PC-9 (cell line): ENCODE measurements at regions not wholly inside any gene's neighbourhood (a gene's known extent, or its start where the extent isn't known, plus 50 kb on each side); places are given as distances from the start of the nearest gene placed in this dataset.

Source experiments
- EZH2 ChIP-seq: fragments of 200-600 bp; sonication (generic); IDR thresholded peaks from 2 replicates; pipeline ENCODE4 v1.8.0; 2017; ENCODE audit warnings: antibody characterized with exemption, low read depth
- TF ChIP-seq, protein P1 (sequence below): fragments of 200-600 bp; sonication (generic); conservative IDR thresholded peaks from 2 replicates; pipeline ENCODE4 v1.6.1; 2017; ENCODE audit warnings: mixed run types, antibody characterized with exemption, mild to moderate bottlenecking, moderate library complexity

DNA sequence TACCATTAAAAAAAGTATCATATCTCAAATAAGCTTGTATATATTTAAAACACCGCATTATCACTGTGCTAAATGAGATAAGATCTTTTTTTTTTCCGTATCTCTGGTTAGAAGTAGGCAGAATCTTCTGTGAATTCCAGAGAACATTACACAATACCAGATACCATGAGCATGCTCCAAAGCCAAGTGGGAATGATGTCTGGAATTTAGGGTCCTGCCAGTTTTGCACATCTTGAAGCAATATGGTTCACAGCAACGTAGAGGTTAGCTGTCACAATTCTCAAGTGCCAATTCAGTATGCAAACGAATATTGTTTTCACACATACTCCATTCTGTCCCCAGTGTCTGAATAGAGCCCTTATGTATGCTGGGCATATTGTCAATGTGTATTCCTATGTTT, 127.5 kb upstream of the NEIL3 start:
- TF ChIP-seq, protein P1, sequence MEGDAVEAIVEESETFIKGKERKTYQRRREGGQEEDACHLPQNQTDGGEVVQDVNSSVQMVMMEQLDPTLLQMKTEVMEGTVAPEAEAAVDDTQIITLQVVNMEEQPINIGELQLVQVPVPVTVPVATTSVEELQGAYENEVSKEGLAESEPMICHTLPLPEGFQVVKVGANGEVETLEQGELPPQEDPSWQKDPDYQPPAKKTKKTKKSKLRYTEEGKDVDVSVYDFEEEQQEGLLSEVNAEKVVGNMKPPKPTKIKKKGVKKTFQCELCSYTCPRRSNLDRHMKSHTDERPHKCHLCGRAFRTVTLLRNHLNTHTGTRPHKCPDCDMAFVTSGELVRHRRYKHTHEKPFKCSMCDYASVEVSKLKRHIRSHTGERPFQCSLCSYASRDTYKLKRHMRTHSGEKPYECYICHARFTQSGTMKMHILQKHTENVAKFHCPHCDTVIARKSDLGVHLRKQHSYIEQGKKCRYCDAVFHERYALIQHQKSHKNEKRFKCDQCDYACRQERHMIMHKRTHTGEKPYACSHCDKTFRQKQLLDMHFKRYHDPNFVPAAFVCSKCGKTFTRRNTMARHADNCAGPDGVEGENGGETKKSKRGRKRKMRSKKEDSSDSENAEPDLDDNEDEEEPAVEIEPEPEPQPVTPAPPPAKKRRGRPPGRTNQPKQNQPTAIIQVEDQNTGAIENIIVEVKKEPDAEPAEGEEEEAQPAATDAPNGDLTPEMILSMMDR = no peak
- no peak for TF ChIP-seq EZH2
